COLO829 (cell line): ENCODE measurements at regions not wholly inside any gene's neighbourhood (a gene's known extent, or its start where the extent isn't known, plus 50 kb on each side); places are given as distances from the start of the nearest gene placed in this dataset.

ENCODE experiments used
- DNase-seq: peaks from one replicate; pipeline ENCODE4 v3.0.0; 2012; ENCODE audit warnings: low spot score

DNA sequence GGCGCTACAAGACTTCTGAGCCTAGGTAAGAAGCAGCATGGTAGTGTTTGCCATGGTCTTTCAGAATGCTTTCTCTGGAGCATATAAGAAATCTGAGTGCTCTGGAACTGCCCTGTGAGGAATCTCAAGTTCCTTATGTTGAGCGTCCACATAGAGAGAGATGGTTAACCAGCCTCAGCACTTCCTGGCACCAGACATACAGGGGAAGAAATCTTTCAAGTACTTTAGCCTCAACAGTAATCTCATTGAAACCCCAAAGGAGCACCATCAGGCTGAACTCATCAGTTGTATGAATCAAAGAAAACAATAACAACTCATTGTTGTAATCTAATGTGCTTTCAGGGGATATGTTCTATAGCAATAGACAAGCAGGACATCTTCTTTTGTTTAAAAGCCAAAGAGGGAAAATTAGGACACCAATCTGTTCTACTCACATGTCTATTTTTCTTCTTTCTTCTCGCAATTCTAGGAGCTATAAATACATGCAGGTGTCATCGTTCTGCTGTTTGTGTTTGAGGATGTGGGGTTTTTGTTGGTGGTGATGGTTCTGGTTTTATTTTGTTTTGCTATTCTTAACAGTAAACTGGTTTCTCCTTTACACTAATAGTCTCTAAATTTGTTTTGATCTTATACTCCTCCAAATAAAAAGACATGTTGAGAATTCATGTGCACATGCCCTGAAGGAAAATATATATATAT, 1145.0 kb upstream of the LRRN3 start:
- DNase-seq: no peak

GRCh38 chr7:109950256-109950655, 1140.7 kb upstream of the LRRN3 start:
- no peak for DNase-seq

- DNase-seq: no peak
These were observed 1139.9 kb upstream of the LRRN3 start for GRCh38 chr7:109950821-109951564.

DNA sequence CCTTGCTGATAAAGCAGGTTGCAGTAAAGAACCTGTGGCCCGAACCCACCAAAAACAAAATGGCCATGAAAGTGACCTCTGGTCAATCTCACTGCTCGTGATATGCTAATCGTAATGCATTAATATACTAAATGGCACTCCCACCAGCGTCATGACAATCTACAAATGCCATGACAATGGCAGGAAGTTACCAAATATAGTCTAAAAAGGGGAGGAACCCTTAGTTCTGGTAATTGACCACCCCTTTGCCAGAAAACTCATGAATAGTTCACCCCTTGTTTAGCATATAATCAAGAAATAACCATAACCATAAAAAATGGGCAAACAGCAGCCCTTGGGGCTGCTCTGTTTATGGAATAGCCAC, 1139.4 kb upstream of the LRRN3 start:
- no peak for DNase-seq

DNA sequence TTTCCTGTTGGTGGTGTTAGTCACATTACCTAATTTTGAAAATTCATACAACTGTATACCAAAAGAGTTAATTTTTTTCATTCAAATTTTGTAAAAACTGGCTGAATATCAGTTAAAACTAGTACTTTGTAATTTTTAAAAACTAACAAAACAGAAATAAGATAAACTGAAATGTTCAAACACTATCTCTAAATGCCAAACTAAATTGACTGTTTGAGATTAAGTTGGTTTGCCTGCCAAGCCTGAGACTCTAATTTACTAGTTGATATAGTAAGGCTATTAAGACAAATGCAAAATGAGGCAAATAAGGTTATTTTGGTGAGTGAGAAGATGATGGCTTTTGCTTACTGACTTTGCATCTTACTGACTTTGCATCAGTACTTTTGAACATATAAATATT, 1134.9 kb upstream of the LRRN3 start:
- no peak for DNase-seq

DNA sequence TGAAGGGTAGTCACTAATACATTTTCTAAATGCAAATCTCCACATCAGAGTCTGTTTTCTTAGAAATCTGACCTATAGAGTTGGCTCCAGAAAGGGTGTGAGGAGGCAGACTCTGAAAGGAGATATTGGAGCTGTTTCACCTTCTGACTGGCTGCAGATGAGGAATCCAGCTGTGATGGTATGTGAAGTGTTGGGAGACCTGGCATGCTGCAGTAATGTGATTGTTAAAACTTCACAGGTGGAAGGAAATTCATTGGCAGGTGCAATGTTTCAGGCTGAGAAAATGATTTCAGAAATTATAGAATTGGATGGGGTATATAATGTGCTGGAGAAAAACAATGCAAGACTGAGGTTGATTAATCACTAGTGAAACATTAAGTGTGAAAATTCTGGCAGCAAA, 1134.0 kb upstream of the LRRN3 start:
- no peak for DNase-seq

DNA sequence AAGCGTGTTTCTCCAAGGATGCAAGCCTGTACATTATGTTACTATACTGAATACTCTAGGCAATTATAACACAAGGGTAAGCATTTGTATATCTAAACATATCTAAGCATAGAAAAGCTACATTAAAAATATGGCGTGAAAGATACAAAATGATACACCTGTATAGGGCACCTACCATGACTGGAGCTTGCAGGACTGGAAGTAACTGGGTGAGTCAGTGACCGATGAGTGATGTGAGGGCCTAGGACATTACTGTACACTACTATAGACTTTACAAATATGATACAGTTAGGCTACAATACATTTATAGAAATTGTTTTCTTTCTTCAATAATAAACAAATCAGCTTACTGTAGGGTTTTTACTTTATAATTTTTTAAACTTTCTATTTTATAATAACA, 1127.2 kb upstream of the LRRN3 start:
- no peak for DNase-seq

- no peak for DNase-seq
These were observed 1126.1 kb upstream of the LRRN3 start for GRCh38 chr7:109964780-109965179.

GRCh38 chr7:109967406-109967805, 1123.5 kb upstream of the LRRN3 start:
- DNase-seq: no peak

DNA sequence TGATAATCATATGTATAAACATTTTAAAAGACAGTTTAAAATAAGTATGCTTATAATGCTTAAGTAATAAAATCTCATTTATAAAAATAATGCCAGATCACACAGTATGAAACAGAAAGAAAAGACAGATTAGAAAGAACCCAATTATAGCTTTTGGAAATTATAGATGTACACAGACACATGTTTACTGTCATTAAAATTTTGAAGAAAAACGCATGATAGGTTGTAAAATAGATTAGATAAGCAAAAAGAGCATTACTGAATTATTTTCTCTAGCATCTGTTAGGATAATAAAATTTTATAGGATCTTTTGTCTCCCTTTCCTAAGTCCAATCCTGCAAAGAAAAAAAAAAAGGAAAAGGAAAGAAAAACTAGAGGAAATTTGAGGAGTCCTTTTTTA, 1107.3 kb upstream of the LRRN3 start:
- DNase-seq: no peak

DNA sequence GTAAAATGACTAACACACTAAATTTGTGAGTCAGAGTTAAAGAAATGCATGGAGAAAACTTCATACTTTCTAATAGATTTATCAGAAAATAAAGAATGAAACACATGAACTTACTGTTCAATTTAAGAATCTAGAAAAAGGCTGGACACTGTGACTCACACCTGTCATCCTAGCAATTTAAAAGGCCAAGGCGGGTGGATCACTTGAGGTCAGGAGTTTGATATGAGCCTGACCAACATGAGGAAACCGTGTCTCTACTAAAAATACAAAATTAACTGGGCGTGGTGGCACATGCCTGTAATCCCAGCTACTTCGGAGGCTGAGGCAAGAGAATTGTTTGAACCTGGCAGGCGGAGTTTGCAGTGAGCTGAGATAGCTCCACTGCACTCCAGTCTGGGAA, 1106.2 kb upstream of the LRRN3 start:
- no peak for DNase-seq

- no peak for DNase-seq
These were observed 1104.2 kb upstream of the LRRN3 start for GRCh38 chr7:109986701-109987100.

- DNase-seq: no peak
These were observed 1094.5 kb upstream of the LRRN3 start for GRCh38 chr7:109996411-109996810.

DNA sequence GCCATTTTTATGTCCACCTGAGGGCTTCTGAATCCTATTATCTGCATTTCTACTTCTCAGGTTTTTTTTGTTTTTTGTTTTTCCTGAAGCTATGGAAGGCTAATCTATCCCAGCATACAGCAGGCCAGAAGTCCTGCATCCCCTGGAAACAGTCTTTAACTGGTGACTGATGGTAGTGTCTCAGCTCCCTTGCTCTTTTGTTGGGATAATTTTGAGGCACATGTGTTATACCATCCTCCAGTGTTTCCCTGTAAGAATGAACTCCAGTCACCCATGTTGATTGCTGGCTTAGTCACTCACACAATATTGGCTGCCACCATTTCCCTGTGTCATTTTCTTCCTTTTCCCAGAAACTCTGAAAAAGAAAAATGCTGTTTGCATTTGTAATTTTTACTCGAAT, 1094.0 kb upstream of the LRRN3 start:
- no peak for DNase-seq

- no peak for DNase-seq
These were observed 1093.1 kb upstream of the LRRN3 start for GRCh38 chr7:109997837-109998236.

DNA sequence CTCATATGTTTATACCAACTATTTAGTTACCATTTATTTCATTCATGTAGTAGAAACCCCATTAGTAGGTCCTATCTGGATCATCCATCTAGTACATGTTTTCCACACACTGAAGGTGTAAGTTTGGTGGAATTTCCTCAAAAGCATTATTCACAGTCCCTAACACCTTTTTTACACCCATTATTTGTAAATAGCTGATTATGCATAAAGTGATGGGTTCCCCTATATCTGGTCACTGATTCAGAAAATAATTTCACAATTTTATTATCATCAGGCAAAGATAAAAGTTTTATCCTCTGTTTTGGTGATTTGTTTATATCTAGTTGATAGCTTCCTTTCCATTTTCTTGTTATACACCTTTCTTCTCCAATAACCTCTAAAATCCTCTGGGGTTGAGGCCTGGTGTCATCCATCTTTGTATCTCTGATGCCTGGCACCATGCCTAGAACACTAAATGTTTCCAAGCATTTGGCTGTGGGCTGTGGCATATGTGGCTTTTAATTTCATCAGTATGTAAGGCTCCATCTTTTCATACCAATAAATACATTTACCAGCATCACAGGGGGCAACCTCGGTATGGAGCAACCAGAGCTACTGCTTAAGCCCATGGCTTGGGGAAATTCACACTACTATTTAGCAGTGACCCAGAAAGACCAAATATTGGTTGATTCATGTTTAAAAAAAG, 1089.5 kb upstream of the LRRN3 start:
- no peak for DNase-seq

GRCh38 chr7:110003827-110004226, 1087.1 kb upstream of the LRRN3 start:
- DNase-seq: no peak

DNA sequence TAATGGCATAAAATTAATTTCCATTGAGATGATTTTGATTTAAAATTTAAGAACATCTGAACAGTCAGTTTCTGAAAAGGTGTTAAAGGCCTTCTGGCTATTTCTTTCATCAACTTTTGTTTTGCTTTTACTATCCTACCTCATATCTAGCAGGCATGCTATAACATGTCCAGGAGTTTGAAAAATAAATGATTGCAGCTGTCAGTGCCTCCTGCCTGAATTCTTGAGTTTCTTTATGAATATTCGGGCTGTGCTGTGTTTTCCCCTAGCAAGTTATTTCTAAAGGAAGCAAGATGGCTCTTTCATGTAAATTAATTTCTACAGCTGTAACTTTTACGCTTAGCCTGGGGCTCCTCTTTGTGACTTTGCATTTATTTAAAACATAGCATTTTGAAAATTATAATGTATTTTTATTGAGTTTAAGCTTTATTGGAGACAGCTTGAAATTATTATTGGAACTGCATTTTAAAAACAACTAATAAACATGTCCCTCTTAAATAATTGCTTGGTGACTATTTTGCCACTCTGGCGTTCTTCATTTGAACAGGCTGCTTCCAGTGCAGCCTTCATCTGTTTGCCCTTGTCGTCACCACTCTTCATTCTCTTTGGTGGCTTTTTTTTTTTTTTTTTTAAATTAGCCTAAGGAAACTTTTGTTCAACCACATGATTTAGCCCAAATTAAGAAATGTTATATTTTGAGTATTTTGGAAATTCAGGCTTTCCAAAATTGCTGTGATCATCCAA, 1083.4 kb upstream of the LRRN3 start:
- no peak for DNase-seq

GRCh38 chr7:110010359-110010758, 1080.6 kb upstream of the LRRN3 start:
- no peak for DNase-seq

DNA sequence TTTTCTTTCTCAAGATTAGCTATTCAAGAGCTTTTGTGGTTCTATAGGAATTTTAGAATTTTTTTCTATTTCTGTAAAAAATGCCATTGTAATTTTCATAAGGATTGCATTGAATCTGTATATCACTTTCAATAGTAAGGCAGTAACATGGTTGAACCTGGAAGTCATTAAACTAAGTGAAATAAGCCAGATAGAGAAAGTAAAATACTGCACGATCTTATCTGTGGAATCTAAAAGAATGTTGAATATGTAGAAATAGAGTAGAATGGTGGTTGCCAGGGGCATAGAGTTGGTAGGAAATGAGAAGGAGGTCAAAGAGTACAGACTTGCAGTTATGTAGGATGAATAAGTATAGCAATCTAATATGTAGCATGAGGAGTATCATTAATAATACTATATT, 1073.5 kb upstream of the LRRN3 start:
- no peak for DNase-seq

DNA sequence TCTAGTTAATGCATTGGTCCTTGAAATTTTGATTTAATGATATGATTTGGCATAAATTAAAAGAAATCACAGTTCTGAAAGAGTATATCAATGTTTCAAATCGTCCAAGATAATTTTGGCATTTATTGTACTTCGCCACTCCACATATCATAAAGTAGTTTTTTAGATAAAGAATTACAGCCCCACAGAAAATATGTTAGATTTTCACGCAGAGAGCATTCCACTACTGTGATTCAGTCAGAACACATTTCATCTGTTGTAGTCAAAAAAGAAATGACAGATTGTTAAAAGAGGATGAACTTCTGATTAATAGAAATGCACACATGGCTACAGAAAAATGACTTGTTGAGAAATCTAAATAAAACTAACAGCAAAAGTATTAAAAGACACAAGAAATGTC, 1063.5 kb upstream of the LRRN3 start:
- DNase-seq: no peak

DNA sequence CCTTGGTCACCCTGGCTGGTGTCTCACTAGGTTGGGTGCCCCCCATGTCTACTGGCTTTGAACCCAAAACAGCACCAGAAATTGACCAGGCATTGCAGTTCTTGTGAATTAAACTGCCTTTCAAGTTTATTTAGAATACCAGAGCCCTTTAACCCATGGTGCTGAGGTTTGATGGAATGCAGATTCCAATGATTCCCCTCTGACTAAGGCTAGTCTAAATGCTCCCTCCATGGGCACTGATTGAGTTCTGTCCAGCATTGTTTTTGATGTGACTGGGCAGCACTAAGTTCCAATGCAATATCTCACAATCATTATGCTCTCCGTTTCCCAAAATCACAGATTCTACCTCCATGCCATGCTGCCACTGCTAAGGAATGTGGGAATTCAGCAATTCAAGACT, 1047.4 kb upstream of the LRRN3 start:
- no peak for DNase-seq

DNA sequence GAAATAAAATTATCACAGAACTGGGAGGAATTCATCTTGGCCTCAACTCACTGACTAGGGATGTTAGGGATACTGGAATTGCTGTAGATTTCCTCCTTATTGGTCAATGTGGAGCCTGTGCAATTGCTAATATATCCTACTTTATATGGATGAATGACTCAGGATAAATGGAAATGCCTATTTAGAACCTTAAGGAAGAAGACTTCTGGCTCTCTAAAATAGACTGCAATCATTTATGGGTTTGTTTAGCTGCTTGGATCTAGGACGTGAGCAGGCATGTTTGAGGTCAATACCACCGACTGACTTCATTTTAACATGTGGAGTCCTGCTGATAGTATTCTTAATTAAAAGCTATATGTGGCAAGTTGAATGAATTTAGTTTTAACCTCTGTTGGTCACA, 1040.1 kb upstream of the LRRN3 start:
- DNase-seq: no peak
